ENCODE measurements at regions not wholly inside any gene's neighbourhood (a gene's known extent, or its start where the extent isn't known, plus 50 kb on each side); places are given as distances from the start of the nearest gene placed in this dataset.

GRCh38 chr16:6863135-6863534 lies 469.5 kb upstream of the RBFOX1 start:
- H3K4me3 ChIP-seq (ENCODE audit: low read depth, low read length): no peak overlapping the region
- no peak for TF ChIP-seq CTCF (IDR thresholded peaks at IDR 0.05; ENCODE audit: low read depth, low read length)

GRCh38 chr16:6861815-6862477 lies 470.7 kb upstream of the RBFOX1 start:
- no peak for TF ChIP-seq CTCF (IDR thresholded peaks at IDR 0.05; ENCODE audit: low read depth, low read length)
- no peak overlapping the region for H3K4me3 ChIP-seq (ENCODE audit: low read depth, low read length)

- TF ChIP-seq CTCF (IDR thresholded peaks at IDR 0.05; ENCODE audit: low read depth, low read length): no peak
- H3K4me3 ChIP-seq (ENCODE audit: low read depth, low read length): no peak overlapping the region
Observed at GRCh38 chr16:6861135-6861814, 471.4 kb upstream of the RBFOX1 start.

- no peak overlapping the region for H3K4me3 ChIP-seq (ENCODE audit: low read depth, low read length)
- TF ChIP-seq CTCF (IDR thresholded peaks at IDR 0.05; ENCODE audit: low read depth, low read length): no peak
Observed at GRCh38 chr16:6857575-6857974, 475.1 kb upstream of the RBFOX1 start.

GRCh38 chr16:6856578-6856977 lies 476.1 kb upstream of the RBFOX1 start:
- H3K4me3 ChIP-seq (ENCODE audit: low read depth, low read length): no peak overlapping the region
- no peak for TF ChIP-seq CTCF (IDR thresholded peaks at IDR 0.05; ENCODE audit: low read depth, low read length)

- TF ChIP-seq CTCF (IDR thresholded peaks at IDR 0.05; ENCODE audit: low read depth, low read length): no peak
- H3K4me3 ChIP-seq (ENCODE audit: low read depth, low read length): no peak overlapping the region
Observed at GRCh38 chr16:6853565-6853964, 479.1 kb upstream of the RBFOX1 start.

- TF ChIP-seq CTCF (IDR thresholded peaks at IDR 0.05; ENCODE audit: low read depth, low read length): no peak
- no peak overlapping the region for H3K4me3 ChIP-seq (ENCODE audit: low read depth, low read length)
Observed at GRCh38 chr16:6852643-6853225, 479.9 kb upstream of the RBFOX1 start.

All from WI38 (cell line).